CD14-positive monocyte (primary cell): ENCODE measurements at regions not wholly inside any gene's neighbourhood (a gene's known extent, or its start where the extent isn't known, plus 50 kb on each side); places are given as distances from the start of the nearest gene placed in this dataset.

ENCODE experiments used
- DNase-seq, 3 donors: peaks; one replicate each; pipeline ENCODE4 v3.0.0-alpha.2; 2011 to 2022
- H2AFZ ChIP-seq: 2 replicates; pipeline ENCODE4 v1.6.0; 2012; ENCODE audit warnings: mild to moderate bottlenecking, low read depth, low read length, inconsistent platforms; ENCODE audit not compliant: insufficient read depth, poor library complexity, severe bottlenecking
- H3K27ac ChIP-seq, 2 donors: 1 replicate in 1 of 2; 2 replicates in 1 of 2; pipeline ENCODE4 v1.5.1; 2012 to 2013; ENCODE audit warnings: low read length in 2 of 2, control low read depth in 1 of 2, inconsistent platforms in 1 of 2, low read depth in 1 of 2, mild to moderate bottlenecking in 1 of 2
- H3K27me3 ChIP-seq, 2 donors: one replicate each; pipeline versions ENCODE4 v1.6.0 to v1.6.1; 2011 to 2013; ENCODE audit warnings: low read length in 2 of 2; ENCODE audit not compliant: control insufficient read depth in 2 of 2, insufficient read depth in 2 of 2
- H3K36me3 ChIP-seq, 2 donors: replicated peaks in 1 of 2; 1 replicate in 1 of 2; 2 replicates in 1 of 2; pipeline versions ENCODE4 v1.5.1 to v1.6.1; 2012 to 2013; ENCODE audit warnings: low read length in 2 of 2, control low read depth in 1 of 2, inconsistent platforms in 1 of 2, mild to moderate bottlenecking in 1 of 2; ENCODE audit not compliant: insufficient read depth in 2 of 2, control insufficient read depth in 1 of 2
- H3K4me1 ChIP-seq, 2 donors: 1 replicate in 1 of 2; 2 replicates in 1 of 2; pipeline versions ENCODE4 v1.5.1 to v1.6.1; 2012 to 2013; ENCODE audit warnings: low read length in 2 of 2, control low read depth in 1 of 2, inconsistent platforms in 1 of 2, mild to moderate bottlenecking in 1 of 2, moderate library complexity in 1 of 2; ENCODE audit not compliant: insufficient read depth in 2 of 2, control insufficient read depth in 1 of 2
- H3K4me2 ChIP-seq: replicated peaks from 2 replicates; pipeline ENCODE3; 2012; ENCODE audit warnings: low read length, moderate library complexity, mild to moderate bottlenecking; ENCODE audit not compliant: poor library complexity, severe bottlenecking; ENCODE audit errors: extremely low read depth
- H3K4me3 ChIP-seq, 3 experiments: fragments of 200-600 bp in 1 of 3; sonication (generic) in 1 of 3; replicated peaks in 1 of 3; 1 replicate in 2 of 3; 2 replicates in 1 of 3; pipeline ENCODE4 v1.5.1; 2011 to 2013; ENCODE audit warnings: low read length in 3 of 3, mild to moderate bottlenecking in 3 of 3, control low read depth in 2 of 3, low read depth in 2 of 3, inconsistent platforms in 1 of 3, moderate library complexity in 1 of 3
- H3K79me2 ChIP-seq: 2 replicates; pipeline ENCODE4 v1.6.0; 2012; ENCODE audit warnings: mild to moderate bottlenecking, control low read depth, inconsistent platforms, low read length, moderate library complexity; ENCODE audit not compliant: insufficient read depth
- H3K9ac ChIP-seq: 2 replicates; pipeline ENCODE4 v1.6.0; 2017; ENCODE audit warnings: low read length, mild to moderate bottlenecking; ENCODE audit not compliant: insufficient read depth, poor library complexity, severe bottlenecking
- H3K9me3 ChIP-seq, 2 donors: replicated peaks in 1 of 2; 1 replicate in 1 of 2; 2 replicates in 1 of 2; pipeline versions ENCODE4 v1.5.1 to v1.6.1; 2012 to 2013; ENCODE audit warnings: low read length in 2 of 2, control low read depth in 1 of 2; ENCODE audit not compliant: control insufficient read depth in 1 of 2, insufficient read depth in 1 of 2
- H4K20me1 ChIP-seq: 2 replicates; pipeline ENCODE4 v1.6.0; 2012; ENCODE audit warnings: mild to moderate bottlenecking, low read length, control low read depth, moderate library complexity; ENCODE audit not compliant: insufficient read depth
- H3K27ac Mint-ChIP-seq, 7 donors: one replicate each; pipeline ENCODE4 v1.8.0; 2020; ENCODE audit warnings: mild to moderate bottlenecking in 7 of 7, mixed read lengths in 7 of 7, moderate library complexity in 6 of 7, inconsistent platforms in 2 of 7
- H3K27me3 Mint-ChIP-seq, 3 donors: one replicate each; pipeline ENCODE4 v1.8.0; 2021 to 2022; ENCODE audit warnings: low read depth in 3 of 3, mild to moderate bottlenecking in 3 of 3, mixed read lengths in 3 of 3, moderate library complexity in 3 of 3, inconsistent platforms in 1 of 3
- H3K36me3 Mint-ChIP-seq, 2 donors: one replicate each; pipeline ENCODE4 v1.8.0; 2020; ENCODE audit warnings: mixed read lengths in 2 of 2, inconsistent platforms in 1 of 2, mild to moderate bottlenecking in 1 of 2
- H3K4me1 Mint-ChIP-seq: one replicate; pipeline ENCODE4 v1.8.0; 2020; ENCODE audit warnings: mild to moderate bottlenecking, mixed read lengths
- H3K4me3 Mint-ChIP-seq, 2 donors: one replicate each; pipeline ENCODE4 v1.8.0; 2020; ENCODE audit warnings: mild to moderate bottlenecking in 2 of 2, mixed read lengths in 2 of 2, moderate library complexity in 1 of 2
- H3K9me3 Mint-ChIP-seq, 7 donors: one replicate each; pipeline ENCODE4 v1.8.0; 2020 to 2022; ENCODE audit warnings: mixed read lengths in 7 of 7, mild to moderate bottlenecking in 6 of 7, moderate library complexity in 6 of 7, inconsistent platforms in 2 of 7
- CTCF ChIP-seq: fragments of 200-600 bp; IDR thresholded peaks from one replicate; pipeline ENCODE4 v1.8.0; 2022; ENCODE audit warnings: antibody characterized with exemption, mild to moderate bottlenecking
- WGBS: methylation state at CpG from one replicate; pipeline ENCODE4 v1.1.5; 2013; ENCODE audit warnings: missing lambda C conversion rate; ENCODE audit not compliant: insufficient coverage; 5-methylcytosine and 5-hydroxymethylcytosine counted together
- intact Hi-C, 2 donors: fragments of 100-400 bp; cut with micrococcal nuclease; formaldehyde crosslinking; loops; one replicate each; pipeline versions ENCODE4 v1.15.0 to v1.15.1; 2023

GRCh38 chr2:129330504-129330903 is 649.0 kb upstream of the RAB6C start:
- Histone ChIP-seq H4K20me1 (no peaks in the 10 kb centered on the region), H3K9ac (no peak overlapping the region), H3K4me1 (no peaks in the 10 kb centered on the region), H3K27me3 (no peaks in the 10 kb centered on the region), H3K27ac (no peak overlapping the region), H3K4me2 (no peak overlapping the region), H3K9me3 (peaks cover 0 to 13% of the 10 kb centered on the region in 2 donors), H3K36me3 (no peaks in the 10 kb centered on the region), H3K4me3 (no peak overlapping the region), H3K79me2 (no peaks in the 10 kb centered on the region), H2AFZ (no peak overlapping the region)
- Mint-ChIP-seq H3K4me1 (no peaks in the 10 kb centered on the region), H3K4me3 (no peak overlapping the region), H3K9me3 (peaks cover 2 to 9% (median 4%) of the 10 kb centered on the region in 7 donors), H3K27me3 (peaks cover 0 to 4% (median 0%) of the 10 kb centered on the region in 3 donors), H3K27ac (no peak overlapping the region), H3K36me3 (no peaks in the 10 kb centered on the region)
- no CpG with 5 or more reads among the region's 2 CpGs for WGBS
- no peak for TF ChIP-seq CTCF
- intact Hi-C loops = no loop called here
- no peak for DNase-seq

- peaks cover 0 to 13% of the 10 kb centered on the region in 2 donors for H3K9me3 ChIP-seq
- no peak for DNase-seq
- Mint-ChIP-seq H3K9me3 (peaks cover 2 to 10% (median 6%) of the 10 kb centered on the region in 7 donors), H3K4me3 (no peak overlapping the region), H3K36me3 (no peaks in the 10 kb centered on the region), H3K27me3 (peaks cover 0 to 6% (median 2%) of the 10 kb centered on the region in 3 donors), H3K4me1 (no peaks in the 10 kb centered on the region), H3K27ac (no peak overlapping the region)
- no peaks in the 10 kb centered on the region for H3K36me3 ChIP-seq
- no peak overlapping the region for H3K27ac ChIP-seq
- intact Hi-C loops = no loop called here
- H3K79me2 ChIP-seq = no peaks in the 10 kb centered on the region
- 82% methylated on average over 2 of the region's 7 CpGs for WGBS
- no peak overlapping the region for H3K9ac ChIP-seq
- H4K20me1 ChIP-seq = no peaks in the 10 kb centered on the region
- H3K27me3 ChIP-seq = no peaks in the 10 kb centered on the region
- no peaks in the 10 kb centered on the region for H3K4me1 ChIP-seq
- no peak overlapping the region for H3K4me3 ChIP-seq
- no peak for TF ChIP-seq CTCF
- no peak overlapping the region for H3K4me2 ChIP-seq
- no peak overlapping the region for H2AFZ ChIP-seq
Observed at GRCh38 chr2:129331638-129332037, 647.8 kb upstream of the RAB6C start.
